Inflammatory macrophage treated with lipopolysaccharide for 1 hour (primary cell): ENCODE measurements at regions not wholly inside any gene's neighbourhood (a gene's known extent, or its start where the extent isn't known, plus 50 kb on each side); places are given as distances from the start of the nearest gene placed in this dataset.
"Not testable (repeated sequence)": the region's sequence is repeated elsewhere in the genome, so short reads cannot be mapped to it uniquely, and the experiment has no call there.

Experiments used
- DNase-seq, 2 donors: peaks; one replicate each; pipeline ENCODE4 v3.0.0-alpha.2; 2020 to 2022

DNA sequence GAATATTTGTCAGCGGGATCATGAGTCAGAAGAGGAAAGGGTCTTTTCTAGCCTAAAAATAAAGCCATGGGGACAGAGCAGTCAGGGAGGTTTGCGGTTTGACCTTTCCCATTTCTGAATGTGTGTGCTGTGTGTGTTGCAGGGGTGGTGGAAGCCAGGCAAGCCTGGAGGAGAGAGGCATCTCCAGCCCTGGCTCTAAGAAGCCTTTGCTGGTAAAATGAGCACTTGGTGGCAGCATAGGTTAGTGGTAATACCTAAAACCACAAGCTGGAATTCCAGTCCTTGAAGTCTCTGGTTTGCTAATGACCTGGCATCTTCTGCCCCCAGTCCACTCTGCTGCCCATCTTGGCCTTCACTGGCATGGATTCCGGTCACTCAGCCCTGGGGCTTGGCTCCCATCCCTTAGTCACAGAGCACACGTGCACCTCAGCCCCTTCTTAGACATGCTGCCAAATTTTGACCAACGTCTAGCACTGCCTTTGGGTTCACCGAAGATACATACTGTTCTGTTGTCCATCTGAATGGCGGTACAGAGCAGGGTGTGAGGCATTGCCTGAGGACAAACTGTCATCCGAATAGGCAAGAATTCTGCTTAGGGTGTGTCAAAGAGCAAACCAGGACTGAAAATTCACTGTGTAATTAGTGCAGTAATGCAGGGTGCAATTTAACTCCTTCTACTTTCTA is 52.7 kb downstream of the KCNA5 start:
- no peak for DNase-seq

DNA sequence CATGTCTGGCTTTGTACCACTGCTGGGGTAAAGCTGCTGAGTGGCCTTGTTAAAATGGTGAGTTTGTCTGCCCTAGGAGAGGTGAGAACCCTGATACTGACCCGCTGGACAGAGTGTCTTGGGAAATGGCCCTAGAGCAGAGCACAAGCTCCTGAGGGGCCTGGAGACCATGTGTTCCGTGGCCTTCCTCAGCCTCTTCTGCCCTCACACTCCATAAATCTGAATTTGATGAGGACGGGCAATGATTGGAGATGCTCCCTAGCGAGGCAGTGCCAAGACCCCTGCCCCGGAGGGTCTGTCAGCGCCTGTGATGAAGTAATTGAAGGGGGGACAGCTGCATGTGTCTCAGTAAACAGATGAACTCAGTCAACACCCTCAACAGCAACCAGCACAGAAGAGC is 54.1 kb downstream of the KCNA5 start:
- no peak for DNase-seq

- no peak for DNase-seq
Observed at GRCh38 chr12:5099136-5099535, 55.5 kb downstream of the KCNA5 start.

- no peak for DNase-seq
Observed at GRCh38 chr12:5099591-5099990, 55.9 kb downstream of the KCNA5 start.

GRCh38 chr12:5101686-5102085 is 58.0 kb downstream of the KCNA5 start:
- DNase-seq = no peak

GRCh38 chr12:5102261-5102789 is 58.6 kb downstream of the KCNA5 start:
- no peak for DNase-seq

- DNase-seq = no peak
Observed at GRCh38 chr12:5102806-5103205, 59.1 kb downstream of the KCNA5 start.

DNA sequence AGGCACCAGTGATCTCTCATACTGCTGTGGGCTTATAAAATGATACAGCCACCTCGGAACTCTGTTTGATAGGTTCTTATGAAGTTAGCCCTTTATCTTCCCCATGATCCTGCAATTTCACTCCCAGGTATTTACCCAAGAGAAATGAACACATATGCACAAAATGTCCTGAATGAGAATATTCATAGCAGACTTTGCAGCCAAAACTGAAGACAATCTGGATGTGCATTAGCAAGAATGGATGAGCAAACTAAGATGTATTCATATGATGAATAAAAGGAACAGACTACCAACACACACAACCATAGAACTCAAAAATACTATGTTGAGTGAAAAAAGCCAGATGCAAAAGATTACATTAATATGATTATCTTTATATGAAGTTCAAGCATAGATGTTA is 66.7 kb downstream of the KCNA5 start:
- DNase-seq = no peak

- no peak for DNase-seq
Observed at GRCh38 chr12:5114436-5114835, 70.8 kb downstream of the KCNA5 start.

DNA sequence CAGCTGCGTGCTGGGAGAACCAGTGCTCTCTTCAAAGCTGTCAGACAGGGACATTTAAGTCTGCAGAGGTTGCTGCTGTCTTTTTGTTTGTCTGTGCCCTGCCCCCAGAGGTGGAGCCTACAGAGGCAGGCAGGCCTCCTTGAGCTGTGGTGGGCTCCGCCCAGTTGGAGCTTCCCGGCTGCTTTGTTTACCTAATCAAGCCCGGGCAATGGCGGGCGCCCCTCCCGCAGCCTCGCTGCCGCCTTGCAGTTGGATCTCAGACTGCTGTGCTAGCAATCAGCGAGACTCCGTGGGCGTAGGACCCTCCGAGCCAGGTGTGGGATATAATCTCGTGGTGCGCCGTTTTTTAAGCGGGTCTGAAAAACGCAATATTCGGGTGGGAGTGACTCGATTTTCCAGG is 78.1 kb downstream of the KCNA5 start:
- not testable (repeated sequence) for DNase-seq

DNA sequence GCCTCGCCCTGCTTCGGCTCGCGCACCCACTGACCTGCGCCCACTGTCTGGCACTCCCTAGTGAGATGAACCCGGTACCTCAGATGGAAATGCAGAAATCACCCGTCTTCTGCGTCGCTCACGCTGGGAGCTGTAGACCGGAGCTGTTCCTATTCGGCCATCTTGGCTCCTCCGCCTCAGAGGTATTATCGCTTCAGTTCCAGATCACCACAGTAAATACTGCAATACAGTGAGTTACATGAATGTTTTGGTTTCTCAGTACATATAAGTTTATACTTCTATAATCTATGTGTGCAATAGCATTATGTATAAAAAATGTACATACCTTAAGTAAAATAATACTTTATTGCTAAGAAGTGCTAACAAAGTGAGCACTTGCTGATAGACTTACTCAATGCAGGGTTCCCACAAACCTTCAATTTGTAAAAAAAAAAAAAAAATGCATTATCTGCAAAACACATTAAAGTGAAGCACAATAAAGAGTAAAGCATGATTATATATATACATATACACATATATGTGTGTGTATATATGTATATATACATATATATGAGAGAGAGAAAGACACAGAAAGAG is 78.7 kb downstream of the KCNA5 start:
- not testable (repeated sequence) for DNase-seq

GRCh38 chr12:5123921-5124320 is 80.2 kb downstream of the KCNA5 start:
- no peak for DNase-seq

DNA sequence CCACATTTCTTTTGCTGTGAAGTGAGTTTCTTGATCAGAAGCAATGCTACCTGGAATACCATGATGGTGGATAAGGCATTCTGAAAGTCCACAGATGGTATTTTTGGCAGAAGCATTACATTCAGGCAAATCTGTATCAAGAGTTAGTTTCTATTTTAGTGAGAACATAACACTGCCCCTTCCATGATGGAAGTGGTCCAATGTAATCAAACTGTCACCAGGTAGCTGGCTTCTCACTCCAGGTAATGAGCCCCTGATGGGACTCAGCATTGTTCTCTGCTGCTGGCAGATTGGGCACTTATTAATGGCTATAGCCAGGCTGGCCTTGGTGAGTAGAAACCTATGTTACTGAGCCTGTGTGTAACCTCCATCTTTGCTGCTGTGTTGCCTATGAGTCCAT is 80.7 kb downstream of the KCNA5 start:
- DNase-seq = no peak

- DNase-seq = no peak
Observed at GRCh38 chr12:5134861-5135525, 91.3 kb downstream of the KCNA5 start.

DNA sequence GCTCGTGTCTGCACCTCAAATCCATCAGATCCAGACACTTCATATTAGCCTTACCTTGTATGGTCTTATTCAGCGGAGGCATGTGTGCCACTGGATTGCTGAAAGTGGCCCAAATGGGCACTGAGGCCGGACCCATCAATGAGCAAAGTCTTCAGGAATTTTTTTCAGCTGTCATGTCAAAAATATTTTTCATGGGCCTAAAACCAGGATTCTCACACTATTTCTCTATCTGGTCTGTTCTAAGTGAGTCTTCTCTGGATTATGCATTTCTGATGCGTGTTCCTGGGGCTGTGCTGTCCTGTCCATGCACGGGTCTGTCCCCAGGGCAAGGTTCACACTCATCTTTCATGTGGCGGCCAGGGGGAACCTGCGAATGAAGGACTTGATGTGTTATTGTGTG is 94.6 kb downstream of the KCNA5 start:
- DNase-seq = no peak

- no peak for DNase-seq
Observed at GRCh38 chr12:5138845-5139244, 95.2 kb downstream of the KCNA5 start.

- DNase-seq = no peak
Observed at GRCh38 chr12:5139751-5140150, 96.1 kb downstream of the KCNA5 start.

DNA sequence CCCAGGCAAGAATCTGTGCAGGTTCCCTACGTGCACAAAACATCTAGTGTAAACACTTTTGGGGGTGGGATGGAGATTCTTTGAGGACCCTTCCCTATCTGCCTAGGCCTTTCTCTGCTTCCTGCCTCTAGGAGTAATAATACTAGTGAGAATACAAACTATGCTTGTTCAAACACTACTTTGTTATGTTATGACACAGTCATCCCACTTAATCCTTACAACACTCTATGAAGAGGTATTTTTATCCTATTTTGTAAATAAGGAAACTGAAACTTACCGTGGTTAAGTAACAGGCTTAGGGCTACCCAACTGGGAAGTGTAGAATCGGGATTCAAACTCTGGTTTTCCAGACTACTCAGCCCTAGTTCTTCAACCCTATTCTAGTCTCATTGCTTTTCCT is 96.5 kb downstream of the KCNA5 start:
- peak; percentile 10 to 38 for DNase-seq

GRCh38 chr12:5148880-5149279 is 105.2 kb downstream of the KCNA5 start:
- DNase-seq = no peak

GRCh38 chr12:5154091-5154490 is 110.4 kb downstream of the KCNA5 start:
- no peak for DNase-seq

GRCh38 chr12:5155866-5156265 is 112.2 kb downstream of the KCNA5 start:
- DNase-seq = no peak

- no peak for DNase-seq
Observed at GRCh38 chr12:5160827-5161226, 117.1 kb downstream of the KCNA5 start.

DNA sequence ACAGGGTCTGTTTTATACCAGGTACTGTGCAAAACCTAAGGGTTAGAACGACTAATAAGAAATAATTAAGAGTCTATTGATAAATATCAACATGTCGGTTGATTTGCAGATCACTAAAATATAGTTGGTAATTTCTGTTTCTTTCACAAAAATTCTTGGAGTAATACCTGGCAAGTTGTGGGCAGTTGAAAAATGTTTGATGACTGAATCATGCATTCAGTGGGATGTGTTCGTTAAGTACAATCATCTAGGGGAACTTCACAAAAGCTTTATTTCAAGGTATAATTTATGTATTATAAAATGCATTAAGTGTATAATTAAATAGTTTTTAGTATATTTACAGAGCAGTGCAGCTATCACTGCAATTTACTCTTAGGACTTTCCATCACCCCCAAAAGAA is 120.0 kb downstream of the KCNA5 start:
- no peak for DNase-seq

DNA sequence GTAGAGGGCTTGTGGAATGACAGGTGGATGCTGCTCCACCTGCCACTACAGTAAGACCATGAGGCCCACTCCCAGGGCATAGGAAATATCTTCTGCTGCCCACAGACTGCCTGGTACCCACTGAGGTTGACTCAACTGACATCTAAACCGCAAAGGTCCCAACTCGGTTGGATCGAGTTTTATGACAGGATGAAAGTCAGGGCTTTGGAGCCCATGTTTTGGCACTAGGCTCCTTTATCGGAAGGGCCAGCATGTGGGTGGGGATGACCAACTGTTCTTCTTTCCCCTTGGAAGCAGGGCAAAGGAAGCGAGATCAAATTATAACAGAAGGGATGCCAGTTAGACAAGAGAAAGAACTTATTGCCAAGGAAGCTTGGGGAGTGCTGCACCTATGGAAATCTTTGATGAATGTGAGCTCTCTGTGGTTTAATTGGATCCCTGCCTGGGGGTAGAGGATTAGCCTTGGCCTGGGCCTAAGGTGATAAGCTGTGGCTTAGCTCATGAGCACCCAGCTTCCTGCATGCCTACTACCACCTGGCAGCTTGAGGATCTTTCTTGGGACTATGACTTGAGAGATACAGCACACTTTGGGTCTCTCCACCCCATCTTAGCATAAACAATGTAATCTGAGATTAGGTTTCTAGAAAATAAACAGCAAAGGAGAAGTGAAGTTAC is 121.8 kb downstream of the KCNA5 start:
- DNase-seq = no peak
